SK-N-SH (cell line): ENCODE measurements at regions not wholly inside any gene's neighbourhood (a gene's known extent, or its start where the extent isn't known, plus 50 kb on each side); places are given as distances from the start of the nearest gene placed in this dataset.

Experiments used
- CTCF ChIA-PET: fragments of 300-600, 350-600 bp; formaldehyde crosslinking; extraction: SDS; loops from one replicate; lab custom pipeline; 2021; lab: Yijun Ruan, JAX
- POLR2A ChIA-PET: fragments of 350-600 bp; sonication (Branson Sonifier 250); formaldehyde crosslinking; extraction: SDS; loops from one replicate; lab custom pipeline; 2020; ENCODE audit warnings: antibody characterized with exemption, inconsistent platforms; lab: Yijun Ruan, JAX
- DNase-seq: peaks from one replicate; pipeline ENCODE4 v3.0.0; 2012
- H2AFZ ChIP-seq: fragments of 200-600 bp; sonication (generic); 2 replicates; pipeline ENCODE4 v1.8.1; 2016; ENCODE audit warnings: antibody characterized with exemption, mild to moderate bottlenecking, low read depth
- H3F3A ChIP-seq: fragments of 200-600 bp; sonication (generic); replicated peaks from 2 replicates; pipeline ENCODE3; 2016; ENCODE audit warnings: antibody characterized with exemption, mild to moderate bottlenecking; ENCODE audit not compliant: insufficient read depth
- H3K27ac ChIP-seq, 2 experiments: fragments of 200-500 bp in 1 of 2; fragments of 200-600 bp in 1 of 2; sonication (Bioruptor generic) in 1 of 2; sonication (generic), shearing (Covaris generic) in 1 of 2; 2 replicates each; pipeline versions ENCODE4 v1.5.1 to v1.6.1; 2014 to 2016; ENCODE audit warnings: low read depth in 2 of 2, inconsistent platforms in 1 of 2, low read length in 1 of 2, mild to moderate bottlenecking in 1 of 2, mixed read lengths in 1 of 2
- H3K27me3 ChIP-seq: fragments of 200-600 bp; sonication (generic), shearing (Covaris generic); 2 replicates; pipeline ENCODE4 v1.6.1; 2016; ENCODE audit warnings: mixed run types; ENCODE audit not compliant: insufficient read depth
- H3K36me3 ChIP-seq, 2 experiments: fragments of 200-500 bp in 1 of 2; fragments of 200-600 bp in 1 of 2; sonication (Bioruptor generic) in 1 of 2; sonication (generic) in 1 of 2; replicated peaks in 1 of 2; 2 replicates each; pipeline versions ENCODE3 to v1.5.1; 2014 to 2016; ENCODE audit warnings: low read length in 1 of 2, mild to moderate bottlenecking in 1 of 2; ENCODE audit not compliant: insufficient read depth in 2 of 2, control insufficient read depth in 1 of 2
- H3K4me1 ChIP-seq, 2 experiments: fragments of 200-500 bp in 1 of 2; fragments of 200-600 bp in 1 of 2; sonication (Bioruptor generic) in 1 of 2; sonication (generic), shearing (Covaris generic) in 1 of 2; 2 replicates each; pipeline versions ENCODE4 v1.5.1 to v1.6.1; 2014 to 2016; ENCODE audit warnings: low read depth in 1 of 2, low read length in 1 of 2, mixed run types in 1 of 2; ENCODE audit not compliant: insufficient read depth in 2 of 2, control insufficient read depth in 1 of 2
- H3K4me2 ChIP-seq: fragments of 200-600 bp; sonication (generic), shearing (Covaris generic); 2 replicates; pipeline ENCODE4 v1.6.1; 2017; ENCODE audit warnings: mixed run types
- H3K4me3 ChIP-seq, 2 experiments: fragments of 200-500 bp in 1 of 2; fragments of 200-600 bp in 1 of 2; sonication (Bioruptor generic) in 1 of 2; sonication (generic), shearing (Covaris generic) in 1 of 2; 2 replicates each; pipeline versions ENCODE4 v1.5.1 to v1.8.1; 2014 to 2016; ENCODE audit warnings: low read depth in 2 of 2, inconsistent platforms in 1 of 2, low read length in 1 of 2, mild to moderate bottlenecking in 1 of 2, mixed read lengths in 1 of 2, moderate library complexity in 1 of 2
- H3K79me2 ChIP-seq: fragments of 200-600 bp; sonication (generic); 2 replicates; pipeline ENCODE4 v1.8.1; 2017; ENCODE audit warnings: mild to moderate bottlenecking; ENCODE audit not compliant: insufficient read depth
- H3K9ac ChIP-seq: fragments of 200-600 bp; sonication (generic); 2 replicates; pipeline ENCODE4 v1.6.1; 2017; ENCODE audit warnings: mixed run types
- H3K9me2 ChIP-seq: fragments of 200-600 bp; sonication (generic); 2 replicates; pipeline ENCODE4 v1.6.1; 2017; ENCODE audit warnings: mixed run types
- H3K9me3 ChIP-seq: fragments of 200-600 bp; sonication (generic); 2 replicates; pipeline ENCODE4 v1.6.1; 2017; ENCODE audit warnings: mixed run types, mild to moderate bottlenecking, moderate library complexity
- H4K20me1 ChIP-seq: fragments of 200-600 bp; sonication (generic); 2 replicates; pipeline ENCODE4 v1.6.1; 2017; ENCODE audit warnings: mild to moderate bottlenecking, mixed run types; ENCODE audit not compliant: insufficient read depth
- CTCF ChIP-seq: fragments of 200-600 bp; sonication (generic); IDR thresholded peaks from 2 replicates; pipeline ENCODE4 v1.6.1; 2017; ENCODE audit warnings: antibody characterized with exemption, mild to moderate bottlenecking, moderate library complexity
- EP300 ChIP-seq, 2 experiments: IDR thresholded peaks; 2 replicates each; pipeline versions ENCODE4 v1.4.0 to v1.6.1; 2012; ENCODE audit warnings: borderline replicate concordance in 1 of 2, low read depth in 1 of 2, low read length in 1 of 2
- EZH2phosphoT487 ChIP-seq: fragments of 200-600 bp; sonication (generic); IDR thresholded peaks from 2 replicates; pipeline ENCODE4 v1.6.1; 2017; ENCODE audit warnings: low read depth, mixed run types, mild to moderate bottlenecking, antibody characterized with exemption, moderate library complexity, borderline replicate concordance
- FOXJ3 ChIP-seq: sonication (generic); formaldehyde crosslinking; IDR thresholded peaks from 2 replicates; pipeline ENCODE4 v1.5.1; 2020; ENCODE audit warnings: mild to moderate bottlenecking, missing genetic modification reagents
- FOXM1 ChIP-seq: IDR thresholded peaks from 2 replicates; pipeline ENCODE4 v1.4.0; 2012; ENCODE audit warnings: low read depth, mild to moderate bottlenecking
- JUND ChIP-seq: IDR thresholded peaks from 2 replicates; pipeline ENCODE4 v1.4.0; 2012
- NFIC ChIP-seq: IDR thresholded peaks from 2 replicates; pipeline ENCODE4 v1.4.0; 2012; ENCODE audit warnings: borderline replicate concordance
- NRF1 ChIP-seq: IDR thresholded peaks from 2 replicates; pipeline ENCODE4 v1.6.1; 2012; ENCODE audit warnings: low read depth, mild to moderate bottlenecking, low read length
- PBX3 ChIP-seq: IDR thresholded peaks from 2 replicates; pipeline ENCODE4; 2012
- POLR2AphosphoS5 ChIP-seq: IDR thresholded peaks from 2 replicates; pipeline ENCODE4 v1.6.1; 2012; ENCODE audit warnings: low read depth, low read length
- RAD21 ChIP-seq: IDR thresholded peaks from 2 replicates; pipeline ENCODE4 v1.6.1; 2012; ENCODE audit warnings: mild to moderate bottlenecking, low read length
- RCOR1 ChIP-seq: fragments of 150-350 bp; IDR thresholded peaks from 2 replicates; pipeline ENCODE4 v1.6.1; 2017; ENCODE audit warnings: antibody characterized with exemption, low read length
- SIN3A ChIP-seq: IDR thresholded peaks from 2 replicates; pipeline ENCODE4 v1.6.1; 2012; ENCODE audit warnings: low read depth, mild to moderate bottlenecking, low read length, moderate library complexity, borderline replicate concordance
- SMC3 ChIP-seq: IDR thresholded peaks from 2 replicates; pipeline ENCODE4 v1.6.1; 2012; ENCODE audit warnings: low read depth, low read length, improper control_type of control experiment
- YY1 ChIP-seq: IDR thresholded peaks from 2 replicates; pipeline ENCODE4 v1.4.0; 2012; ENCODE audit warnings: low read depth, mild to moderate bottlenecking
- ZBTB33 ChIP-seq: IDR thresholded peaks from 2 replicates; pipeline ENCODE4 v1.4.0; 2012; ENCODE audit warnings: low read depth, borderline replicate concordance
- WGBS: methylation state at CpG from one replicate; pipeline ENCODE4 v1.1.6; 2017; ENCODE audit warnings: low lambda C conversion rate; 5-methylcytosine and 5-hydroxymethylcytosine counted together

- 86% methylated on average over 3 of the region's 3 CpGs for WGBS
- no peak overlapping the region for H3K4me3 ChIP-seq
- H3K9ac ChIP-seq, result no peak overlapping the region
- H3K27me3 ChIP-seq, result no peaks in the 10 kb centered on the region
- H3K9me2 ChIP-seq, result no peaks in the 10 kb centered on the region
- no peaks in the 10 kb centered on the region for H3K36me3 ChIP-seq
- TF ChIP-seq ZBTB33 (no peak), CTCF (peak; percentile 43)
- H3K4me1 ChIP-seq, result no peaks in the 10 kb centered on the region; a peak in 1 of 4 replicates
- no peaks in the 10 kb centered on the region for H3K79me2 ChIP-seq
- H2AFZ ChIP-seq, result no peak overlapping the region
- POLR2A ChIA-PET, result no interaction called here
- no peaks in the 10 kb centered on the region for H4K20me1 ChIP-seq
- no peak for DNase-seq
- H3F3A ChIP-seq, result no peaks in the 10 kb centered on the region
- no peak overlapping the region for H3K4me2 ChIP-seq
- no peaks in the 10 kb centered on the region for H3K9me3 ChIP-seq
- CTCF ChIA-PET, result interaction anchor here (1.0 to 1.4 kb wide), 4 partner anchors 10 to 31 kb away, joined by 3 to 4 read pairs (median 4); no protein-coding TSS in a partner anchor
- no peak overlapping the region for H3K27ac ChIP-seq
These were observed 74.0 kb upstream of the XYLT1 start for GRCh38 chr16:17544785-17545184.

DNA sequence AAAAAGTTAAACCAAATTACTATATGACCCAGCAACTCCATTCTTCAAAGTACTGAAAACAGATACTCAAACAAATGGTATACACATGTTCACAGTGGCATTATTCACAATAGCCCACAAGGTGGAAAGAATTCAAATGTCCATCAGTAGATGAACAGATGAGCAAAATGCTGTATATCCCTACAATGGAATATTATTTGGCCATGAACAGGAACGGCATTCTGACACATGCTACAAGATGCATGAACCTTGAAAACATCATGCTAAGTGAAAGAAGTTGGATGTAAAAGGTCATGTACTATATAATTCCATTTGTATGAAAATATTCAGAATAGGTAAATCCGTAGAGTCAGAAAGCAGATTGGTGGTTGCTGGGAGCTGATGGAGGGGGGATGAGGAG, 73.5 kb upstream of the XYLT1 start:
- H3K27ac ChIP-seq, result no peak overlapping the region
- H3K4me1 ChIP-seq, result no peaks in the 10 kb centered on the region; a peak in 1 of 4 replicates
- no peaks in the 10 kb centered on the region for H3K27me3 ChIP-seq
- H3K4me3 ChIP-seq, result no peak overlapping the region
- no peak overlapping the region for H3K4me2 ChIP-seq
- TF ChIP-seq YY1, result no peak
- no peak for TF ChIP-seq PBX3
- 80% methylated on average over 2 of the region's 2 CpGs for WGBS
- H3K9me3 ChIP-seq, result no peaks in the 10 kb centered on the region
- H3K79me2 ChIP-seq, result no peaks in the 10 kb centered on the region
- no peak for DNase-seq
- H3F3A ChIP-seq, result no peaks in the 10 kb centered on the region
- POLR2A ChIA-PET, result no interaction called here
- no peaks in the 10 kb centered on the region for H4K20me1 ChIP-seq
- H3K36me3 ChIP-seq, result no peaks in the 10 kb centered on the region
- no peak overlapping the region for H2AFZ ChIP-seq
- CTCF ChIA-PET, result no interaction called here
- no peak overlapping the region for H3K9ac ChIP-seq
- no peaks in the 10 kb centered on the region for H3K9me2 ChIP-seq

GRCh38 chr16:17543073-17543472, 72.3 kb upstream of the XYLT1 start:
- no peak overlapping the region for H3K4me3 ChIP-seq
- no peaks in the 10 kb centered on the region for H3K79me2 ChIP-seq
- H2AFZ ChIP-seq, result no peak overlapping the region
- CTCF ChIA-PET, result interaction anchor here (0.6 to 1.5 kb wide), 4 partner anchors 11 to 400 kb away, joined by 3 to 5 read pairs (median 4); no protein-coding TSS in a partner anchor
- no peaks in the 10 kb centered on the region; a peak in 1 of 4 replicates for H3K4me1 ChIP-seq
- POLR2A ChIA-PET, result no interaction called here
- H4K20me1 ChIP-seq, result no peaks in the 10 kb centered on the region
- no peaks in the 10 kb centered on the region for H3K27me3 ChIP-seq
- no peak overlapping the region for H3K4me2 ChIP-seq
- DNase-seq, result peak; percentile 31
- no peaks in the 10 kb centered on the region for H3F3A ChIP-seq
- no peak overlapping the region for H3K9ac ChIP-seq
- peak overlapping the region in 1 of 2 experiments; percentile 62; a peak in 2 of 4 replicates for H3K27ac ChIP-seq
- TF ChIP-seq PBX3 (no peak), FOXM1 (no peak), SIN3A (no peak), NFIC (no peak), JUND (no peak), SMC3 (no peak), NRF1 (no peak), POLR2AphosphoS5 (no peak), EP300 (IDR thresholded peaks at IDR 0.05; ENCODE audit: borderline replicate concordance in 1 of 2, low read depth in 1 of 2, low read length in 1 of 2) (peak in 1 of 2 experiments; percentile 67; a peak in 1 of 4 replicates), RAD21 (peak; percentile 2; the same call in 1 of the 2 replicates), YY1 (no peak), FOXJ3 (CRISPR knock-in tag) (no peak), RCOR1 (peak; percentile 56), EZH2phosphoT487 (no peak)
- H3K36me3 ChIP-seq, result no peaks in the 10 kb centered on the region
- H3K9me2 ChIP-seq, result no peaks in the 10 kb centered on the region
- 71% methylated on average over 2 of the region's 2 CpGs for WGBS
- no peaks in the 10 kb centered on the region for H3K9me3 ChIP-seq
